Effector CD4-positive, alpha-beta T cell (primary cell): ENCODE measurements at regions not wholly inside any gene's neighbourhood (a gene's known extent, or its start where the extent isn't known, plus 50 kb on each side); places are given as distances from the start of the nearest gene placed in this dataset.
"Not testable (repeated sequence)": the region's sequence is repeated elsewhere in the genome, so short reads cannot be mapped to it uniquely, and the experiment has no call there.

Source experiments
- DNase-seq: peaks from one replicate; pipeline ENCODE4 v3.0.0-alpha.2; 2020

GRCh38 chr11:115985896-115986295, 481.7 kb upstream of the CADM1 start:
- no peak for DNase-seq

DNA sequence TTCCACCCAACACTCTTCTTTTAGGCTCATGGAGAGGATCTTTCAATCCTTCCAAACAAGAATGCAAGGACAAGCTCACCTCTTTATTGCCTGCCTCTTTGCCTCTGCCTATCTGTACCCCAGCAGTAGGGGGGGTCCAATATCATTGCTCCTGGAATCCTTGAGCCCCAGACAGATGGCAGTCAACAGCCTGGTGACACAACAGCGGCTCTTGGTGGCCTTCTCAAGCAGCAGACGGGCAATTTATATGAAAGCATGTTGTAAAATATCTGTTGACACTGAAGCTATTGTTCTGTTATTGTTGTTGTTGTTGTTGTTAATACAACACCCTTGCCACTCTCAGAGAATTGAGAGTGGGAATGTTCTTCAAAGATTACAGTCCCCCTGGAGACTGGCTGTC, 480.0 kb upstream of the CADM1 start:
- no peak for DNase-seq

DNA sequence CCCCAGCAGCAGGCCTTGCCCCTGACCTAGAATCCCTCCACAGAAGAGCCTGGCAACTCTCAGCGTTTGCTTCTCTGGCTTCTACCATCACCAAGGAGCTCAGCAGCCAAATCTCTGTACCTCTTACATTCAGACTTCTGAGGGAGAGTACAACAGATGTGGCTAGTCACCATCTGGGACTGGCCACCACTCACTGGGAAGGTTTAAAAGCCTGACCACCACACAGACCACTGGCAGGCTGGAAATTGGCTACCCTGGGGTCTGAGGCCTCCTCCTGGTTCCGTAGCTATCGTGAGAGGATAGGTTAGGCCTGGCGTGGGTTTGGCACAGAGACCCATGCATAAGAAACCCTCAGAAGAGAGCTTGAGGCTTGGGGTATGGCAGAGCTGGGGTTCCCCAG, 478.5 kb upstream of the CADM1 start:
- DNase-seq: no peak

- DNase-seq: no peak
Measured at GRCh38 chr11:115981814-115982471, 477.7 kb upstream of the CADM1 start.

- no peak for DNase-seq
Measured at GRCh38 chr11:115981104-115981481, 476.9 kb upstream of the CADM1 start.

GRCh38 chr11:115980337-115981103, 476.3 kb upstream of the CADM1 start:
- no peak for DNase-seq

- no peak for DNase-seq
Measured at GRCh38 chr11:115974703-115975102, 470.5 kb upstream of the CADM1 start.

DNA sequence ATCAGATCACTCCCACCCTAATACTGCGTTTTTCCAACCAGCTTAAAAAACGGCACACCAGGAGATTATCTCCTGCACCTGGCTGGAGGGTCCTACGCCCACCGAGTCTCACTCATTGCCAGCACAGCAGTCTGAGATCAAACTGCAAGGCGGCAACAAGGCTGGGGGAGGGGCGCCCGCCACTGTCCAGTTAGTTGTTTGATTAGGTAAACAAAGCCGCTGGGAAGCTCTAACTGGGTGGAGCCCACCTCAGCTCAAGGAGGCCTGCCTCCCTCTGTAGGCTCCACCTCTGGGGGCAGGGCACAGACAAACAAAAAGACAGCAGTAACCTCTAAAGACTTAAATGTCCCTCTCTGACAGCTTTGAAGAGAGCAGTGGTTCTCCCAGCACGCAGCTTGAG, 463.0 kb upstream of the CADM1 start:
- not testable (repeated sequence) for DNase-seq

- no peak for DNase-seq
Measured at GRCh38 chr11:115965767-115966504, 461.7 kb upstream of the CADM1 start.

DNA sequence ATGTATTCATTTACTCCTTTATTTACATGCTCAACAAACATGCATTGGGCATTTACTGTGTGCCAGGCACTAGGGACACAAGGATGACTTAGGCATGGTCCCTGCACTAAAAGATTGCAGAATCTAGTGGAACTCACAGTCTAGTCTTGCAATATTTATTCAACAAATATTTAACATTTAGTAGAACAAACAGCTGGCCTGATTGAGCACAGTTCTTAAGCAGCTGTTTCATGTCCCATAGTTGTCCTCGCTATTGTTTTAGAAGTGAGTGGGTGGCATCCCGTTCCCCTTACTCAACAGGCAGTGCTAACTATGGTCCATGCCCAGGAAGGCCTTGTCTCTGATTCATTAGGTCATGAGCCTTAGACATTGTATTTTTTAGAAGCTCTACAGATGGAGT, 459.9 kb upstream of the CADM1 start:
- no peak for DNase-seq

DNA sequence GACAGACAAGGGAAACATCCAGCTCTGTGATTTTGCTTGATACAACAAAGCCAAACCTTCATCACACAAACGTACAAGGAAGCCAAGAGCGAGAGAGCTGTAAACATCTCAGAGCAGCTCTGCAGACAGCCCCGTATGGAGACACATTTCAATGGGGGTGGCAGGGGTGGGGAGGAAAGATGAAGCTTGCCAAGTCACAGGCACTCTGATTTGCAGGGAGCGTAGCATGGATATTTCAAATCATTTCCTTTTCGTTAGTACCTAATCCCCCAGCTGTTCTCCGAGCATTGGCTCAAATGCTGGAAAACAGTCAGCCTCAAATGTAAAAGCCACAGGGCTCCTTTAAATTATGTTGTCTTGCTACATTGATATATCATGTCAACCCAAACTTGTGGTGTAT, 458.9 kb upstream of the CADM1 start:
- DNase-seq: no peak

- DNase-seq: no peak
Measured at GRCh38 chr11:115961159-115962003, 457.2 kb upstream of the CADM1 start.

GRCh38 chr11:115959081-115959486, 454.9 kb upstream of the CADM1 start:
- no peak for DNase-seq

- no peak for DNase-seq
Measured at GRCh38 chr11:115958089-115959000, 454.1 kb upstream of the CADM1 start.

DNA sequence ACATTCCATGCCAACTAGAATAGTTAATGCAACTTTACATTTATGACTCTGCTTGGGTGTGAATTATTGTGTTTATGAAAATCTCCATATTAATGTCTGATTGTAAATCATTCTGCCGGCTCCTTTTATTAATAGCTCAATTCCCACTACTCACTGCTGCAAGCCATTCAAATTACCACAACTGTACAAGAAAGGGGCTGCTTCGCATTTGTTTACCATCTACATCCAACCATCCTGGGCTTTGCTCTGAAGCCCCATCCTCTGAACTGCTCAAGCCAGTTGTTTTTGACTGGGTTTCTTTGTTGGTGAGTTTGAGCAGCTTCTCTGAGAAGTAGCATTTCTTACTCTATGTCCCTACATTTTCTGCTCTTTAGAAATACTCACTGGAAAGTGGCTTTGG, 451.6 kb upstream of the CADM1 start:
- DNase-seq: no peak

DNA sequence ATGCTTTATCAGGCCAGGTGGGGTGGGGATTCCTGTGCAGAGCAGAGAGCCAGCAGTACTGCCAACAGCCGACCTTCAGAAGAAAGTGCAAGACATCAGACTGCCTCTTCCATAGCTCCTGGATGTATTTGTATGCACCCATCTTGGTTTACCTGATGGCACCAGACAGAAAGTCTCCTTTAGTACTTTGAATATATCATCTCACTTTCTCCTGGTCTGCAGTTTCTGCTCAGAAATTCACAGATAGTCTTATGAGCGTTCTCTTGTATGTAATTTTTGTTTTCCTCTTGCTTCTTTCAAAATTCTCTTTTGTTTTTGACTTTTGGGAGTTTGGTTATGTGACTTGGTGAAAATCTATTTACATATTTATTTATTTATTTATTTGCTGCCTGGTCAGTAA, 446.4 kb upstream of the CADM1 start:
- no peak for DNase-seq

DNA sequence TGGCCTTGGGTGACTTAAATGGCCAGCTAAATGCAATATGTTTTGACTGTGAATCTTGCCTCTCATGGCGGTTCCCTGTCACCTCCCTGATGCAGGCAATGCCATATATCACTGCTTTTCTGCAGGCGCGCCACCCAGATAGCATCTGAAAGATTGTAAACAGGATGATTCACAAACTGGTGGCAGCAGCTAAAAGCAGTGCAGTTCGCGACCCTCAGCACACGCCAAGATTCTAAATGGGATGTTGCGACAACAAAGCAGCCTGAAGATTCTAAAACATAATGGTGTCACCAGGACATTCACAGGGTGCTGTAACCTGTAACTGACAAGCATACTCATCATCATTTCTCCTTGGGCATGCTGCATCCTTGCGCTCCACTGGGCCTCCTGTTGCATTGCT, 440.4 kb upstream of the CADM1 start:
- DNase-seq: no peak

DNA sequence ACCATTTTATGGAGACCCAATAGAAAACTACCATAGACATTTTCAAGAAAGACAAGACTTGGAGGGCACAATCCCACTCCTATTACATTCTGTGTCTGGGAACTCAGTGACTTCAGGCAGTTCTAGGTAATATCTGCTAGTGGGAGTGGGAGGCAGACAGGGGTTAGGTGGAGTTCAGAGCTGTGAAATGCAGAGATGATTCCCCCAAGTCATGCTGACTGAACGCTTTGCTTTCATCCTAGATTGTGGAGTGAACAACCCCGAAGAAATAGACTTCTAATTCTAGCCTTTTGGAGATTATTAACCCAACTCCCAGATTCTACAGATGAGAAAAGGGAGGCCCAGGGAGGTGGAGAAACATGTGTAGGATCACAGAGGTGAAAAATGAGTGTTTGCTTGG, 437.8 kb upstream of the CADM1 start:
- no peak for DNase-seq

- no peak for DNase-seq
Measured at GRCh38 chr11:115941481-115941993, 437.3 kb upstream of the CADM1 start.

DNA sequence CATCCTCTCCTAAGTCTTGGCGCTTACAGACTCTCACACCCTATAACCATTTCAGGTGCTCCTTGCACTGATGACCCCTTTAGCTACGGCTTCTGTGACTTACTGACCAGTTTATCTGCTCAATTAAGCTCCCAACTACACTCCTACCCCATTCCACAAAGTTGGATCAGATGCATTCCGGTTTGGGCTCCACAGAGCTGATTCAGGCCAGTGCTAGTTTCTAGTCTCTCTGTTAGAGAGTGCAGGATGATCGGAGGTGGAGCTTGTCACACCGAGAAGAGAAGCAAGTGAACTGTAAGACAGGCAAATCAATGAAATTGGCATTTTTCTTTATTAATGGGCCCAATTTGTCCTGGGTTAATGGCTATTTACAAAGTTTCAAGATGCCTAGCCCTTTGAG, 436.8 kb upstream of the CADM1 start:
- DNase-seq: no peak

DNA sequence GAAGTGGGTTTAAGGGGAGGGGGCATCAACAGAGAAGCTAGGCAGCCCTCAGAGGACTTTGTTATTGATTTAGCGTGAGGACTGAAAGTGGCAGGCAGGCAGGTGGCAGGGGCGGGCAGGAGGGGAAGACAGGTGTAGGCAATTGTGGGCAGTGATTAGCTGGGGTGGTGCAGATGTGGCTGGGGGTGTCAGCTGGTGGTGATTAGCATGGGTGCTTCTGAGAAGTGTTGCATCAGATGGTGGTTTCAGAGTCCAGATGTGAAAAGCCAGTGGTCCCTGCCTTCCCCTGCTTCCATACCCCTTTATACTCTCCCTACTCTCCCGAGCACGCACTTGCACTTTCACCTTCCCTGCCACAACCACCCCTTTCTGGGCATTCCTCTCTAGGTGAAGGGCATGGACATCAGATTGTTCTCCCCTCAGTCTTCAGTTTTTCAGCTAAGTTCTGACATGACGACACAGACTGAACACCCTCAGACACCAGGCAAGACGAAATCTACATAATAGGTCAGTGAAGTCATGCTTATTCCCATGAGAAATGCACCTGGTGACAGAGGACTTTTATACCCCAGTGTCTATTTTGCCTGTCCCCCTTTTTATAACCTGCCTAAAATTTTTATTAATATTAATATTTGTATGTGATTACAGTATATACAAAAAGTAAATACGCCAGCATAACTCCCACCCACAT, 435.7 kb upstream of the CADM1 start:
- DNase-seq: no peak
